ENCODE measurements at regions not wholly inside any gene's neighbourhood (a gene's known extent, or its start where the extent isn't known, plus 50 kb on each side); places are given as distances from the start of the nearest gene placed in this dataset.

DNA sequence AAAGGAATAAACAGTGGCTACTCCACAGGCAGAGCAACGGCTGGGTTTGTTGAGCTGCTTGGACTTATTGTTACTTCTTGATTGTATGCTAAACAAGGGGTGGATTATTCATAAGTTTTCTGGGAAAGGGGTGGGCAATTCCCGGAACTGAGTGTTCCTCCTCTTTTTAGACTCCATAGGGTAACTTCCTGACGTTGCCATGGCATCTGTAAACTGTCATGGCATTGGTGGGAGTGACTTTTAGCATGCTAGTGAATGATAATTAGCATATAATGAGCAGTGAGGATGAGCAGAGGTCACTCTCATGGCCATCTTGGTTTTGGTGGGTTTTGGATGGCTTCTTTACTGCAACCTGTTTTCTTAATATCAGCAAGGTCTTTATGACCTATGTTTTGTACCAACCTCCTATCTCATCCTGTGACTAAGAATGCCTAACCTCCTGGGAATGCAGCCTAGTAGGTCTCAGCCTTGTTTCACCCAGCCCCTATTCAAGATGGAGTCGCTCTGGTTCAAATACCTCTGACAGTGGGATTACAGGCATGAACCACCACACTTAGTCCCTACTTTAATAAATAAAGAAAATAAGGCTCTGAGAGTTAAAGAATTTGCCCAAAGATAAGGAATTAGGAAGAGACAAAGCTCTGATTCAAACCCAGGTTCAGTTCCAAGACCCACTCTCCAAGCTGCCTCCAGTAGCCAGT lies 65.6 kb upstream of the CLMP start:
- H4K20me1 ChIP-seq (ENCODE audit: insufficient read depth): no peaks in the 10 kb centered on the region
- no peaks in the 10 kb centered on the region for H3K9me2 ChIP-seq (ENCODE audit: insufficient read depth, low read length)
- no peak overlapping the region for H2AFZ ChIP-seq (ENCODE audit: low read depth, low read length)
- no peaks in the 10 kb centered on the region for H3F3A ChIP-seq (ENCODE audit: insufficient read depth, low read length, poor library complexity, severe bottlenecking)
- H3K4me2 ChIP-seq (ENCODE audit: low read length): no peak overlapping the region
- no peaks in the 10 kb centered on the region for H3K27me3 ChIP-seq (ENCODE audit: insufficient read depth, low read depth, low read length)
- no peak for TF ChIP-seq MXI1 (conservative IDR thresholded peaks at IDR 0.05; ENCODE audit: poor library complexity, severe bottlenecking)
- TF ChIP-seq POLR2AphosphoS5 (IDR thresholded peaks at IDR 0.05): no peak
- TF ChIP-seq EP300 (conservative IDR thresholded peaks at IDR 0.05; ENCODE audit: poor library complexity, severe bottlenecking): no peak
- no peak for TF ChIP-seq TAF1 (IDR thresholded peaks at IDR 0.05; ENCODE audit: low read depth)
- no peak for TF ChIP-seq RAD21 (conservative IDR thresholded peaks at IDR 0.05)
- no peak for TF ChIP-seq SMC3 (conservative IDR thresholded peaks at IDR 0.05; ENCODE audit: poor library complexity)
- TF ChIP-seq, protein P1, sequence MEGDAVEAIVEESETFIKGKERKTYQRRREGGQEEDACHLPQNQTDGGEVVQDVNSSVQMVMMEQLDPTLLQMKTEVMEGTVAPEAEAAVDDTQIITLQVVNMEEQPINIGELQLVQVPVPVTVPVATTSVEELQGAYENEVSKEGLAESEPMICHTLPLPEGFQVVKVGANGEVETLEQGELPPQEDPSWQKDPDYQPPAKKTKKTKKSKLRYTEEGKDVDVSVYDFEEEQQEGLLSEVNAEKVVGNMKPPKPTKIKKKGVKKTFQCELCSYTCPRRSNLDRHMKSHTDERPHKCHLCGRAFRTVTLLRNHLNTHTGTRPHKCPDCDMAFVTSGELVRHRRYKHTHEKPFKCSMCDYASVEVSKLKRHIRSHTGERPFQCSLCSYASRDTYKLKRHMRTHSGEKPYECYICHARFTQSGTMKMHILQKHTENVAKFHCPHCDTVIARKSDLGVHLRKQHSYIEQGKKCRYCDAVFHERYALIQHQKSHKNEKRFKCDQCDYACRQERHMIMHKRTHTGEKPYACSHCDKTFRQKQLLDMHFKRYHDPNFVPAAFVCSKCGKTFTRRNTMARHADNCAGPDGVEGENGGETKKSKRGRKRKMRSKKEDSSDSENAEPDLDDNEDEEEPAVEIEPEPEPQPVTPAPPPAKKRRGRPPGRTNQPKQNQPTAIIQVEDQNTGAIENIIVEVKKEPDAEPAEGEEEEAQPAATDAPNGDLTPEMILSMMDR (IDR thresholded peaks at IDR 0.05; ENCODE audit: poor library complexity, severe bottlenecking): no peak
- no peak for TF ChIP-seq EZH2 (IDR thresholded peaks at IDR 0.05; ENCODE audit: borderline replicate concordance, insufficient read depth, low read length, poor library complexity, severe bottlenecking)
- TF ChIP-seq, protein P2, sequence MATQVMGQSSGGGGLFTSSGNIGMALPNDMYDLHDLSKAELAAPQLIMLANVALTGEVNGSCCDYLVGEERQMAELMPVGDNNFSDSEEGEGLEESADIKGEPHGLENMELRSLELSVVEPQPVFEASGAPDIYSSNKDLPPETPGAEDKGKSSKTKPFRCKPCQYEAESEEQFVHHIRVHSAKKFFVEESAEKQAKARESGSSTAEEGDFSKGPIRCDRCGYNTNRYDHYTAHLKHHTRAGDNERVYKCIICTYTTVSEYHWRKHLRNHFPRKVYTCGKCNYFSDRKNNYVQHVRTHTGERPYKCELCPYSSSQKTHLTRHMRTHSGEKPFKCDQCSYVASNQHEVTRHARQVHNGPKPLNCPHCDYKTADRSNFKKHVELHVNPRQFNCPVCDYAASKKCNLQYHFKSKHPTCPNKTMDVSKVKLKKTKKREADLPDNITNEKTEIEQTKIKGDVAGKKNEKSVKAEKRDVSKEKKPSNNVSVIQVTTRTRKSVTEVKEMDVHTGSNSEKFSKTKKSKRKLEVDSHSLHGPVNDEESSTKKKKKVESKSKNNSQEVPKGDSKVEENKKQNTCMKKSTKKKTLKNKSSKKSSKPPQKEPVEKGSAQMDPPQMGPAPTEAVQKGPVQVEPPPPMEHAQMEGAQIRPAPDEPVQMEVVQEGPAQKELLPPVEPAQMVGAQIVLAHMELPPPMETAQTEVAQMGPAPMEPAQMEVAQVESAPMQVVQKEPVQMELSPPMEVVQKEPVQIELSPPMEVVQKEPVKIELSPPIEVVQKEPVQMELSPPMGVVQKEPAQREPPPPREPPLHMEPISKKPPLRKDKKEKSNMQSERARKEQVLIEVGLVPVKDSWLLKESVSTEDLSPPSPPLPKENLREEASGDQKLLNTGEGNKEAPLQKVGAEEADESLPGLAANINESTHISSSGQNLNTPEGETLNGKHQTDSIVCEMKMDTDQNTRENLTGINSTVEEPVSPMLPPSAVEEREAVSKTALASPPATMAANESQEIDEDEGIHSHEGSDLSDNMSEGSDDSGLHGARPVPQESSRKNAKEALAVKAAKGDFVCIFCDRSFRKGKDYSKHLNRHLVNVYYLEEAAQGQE (IDR thresholded peaks at IDR 0.05; ENCODE audit: borderline replicate concordance): no peak
- no peaks in the 10 kb centered on the region for H3K79me2 ChIP-seq (replicated peaks; ENCODE audit: insufficient read depth, low read length)
- H3K4me3 ChIP-seq (ENCODE audit: low read length): no peak overlapping the region
- no peaks in the 10 kb centered on the region for H3K9me3 ChIP-seq (ENCODE audit: low read length)
- H3K36me3 ChIP-seq (ENCODE audit: insufficient read depth, low read length): no peaks in the 10 kb centered on the region
- no peak overlapping the region for H3K9ac ChIP-seq (ENCODE audit: low read length)
- H3K27ac ChIP-seq (ENCODE audit: low read length): no peak overlapping the region

DNA sequence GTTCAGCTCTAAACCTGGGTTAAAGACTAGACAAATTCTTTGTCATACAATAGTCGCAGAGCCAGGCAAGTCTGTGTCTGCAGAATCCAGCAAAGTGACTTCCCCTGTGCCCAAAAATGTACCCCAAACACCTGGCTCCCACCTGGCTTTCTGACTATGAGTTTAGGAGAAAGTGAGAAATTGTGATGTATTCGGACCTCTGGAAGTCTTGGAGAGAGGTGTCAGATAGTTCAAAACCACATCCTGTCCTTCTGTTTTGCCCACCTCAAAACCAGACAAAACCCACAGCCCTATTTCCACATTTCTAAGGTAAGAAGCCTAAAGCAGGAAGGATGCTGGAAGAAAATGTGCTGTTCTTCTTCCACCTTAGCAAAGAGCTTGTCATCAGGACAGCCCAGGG lies 63.8 kb upstream of the CLMP start:
- no peaks in the 10 kb centered on the region for H3K9me3 ChIP-seq (ENCODE audit: low read length)
- no peak overlapping the region for H2AFZ ChIP-seq (ENCODE audit: low read depth, low read length)

More for the DNA sequence above, 63.8 kb upstream of the CLMP start:
- H4K20me1 ChIP-seq (ENCODE audit: insufficient read depth): no peaks in the 10 kb centered on the region
- H3K9ac ChIP-seq (ENCODE audit: low read length): no peak overlapping the region
- H3K27ac ChIP-seq (ENCODE audit: low read length): no peak overlapping the region
- no peaks in the 10 kb centered on the region for H3F3A ChIP-seq (ENCODE audit: insufficient read depth, low read length, poor library complexity, severe bottlenecking)
- no peaks in the 10 kb centered on the region for H3K79me2 ChIP-seq (replicated peaks; ENCODE audit: insufficient read depth, low read length)
- no peaks in the 10 kb centered on the region for H3K9me2 ChIP-seq (ENCODE audit: insufficient read depth, low read length)
- H3K36me3 ChIP-seq (ENCODE audit: insufficient read depth, low read length): no peaks in the 10 kb centered on the region
- H3K4me2 ChIP-seq (ENCODE audit: low read length): no peak overlapping the region
- TF ChIP-seq POLR2AphosphoS5 (IDR thresholded peaks at IDR 0.05): no peak
- no peak for TF ChIP-seq EZH2 (IDR thresholded peaks at IDR 0.05; ENCODE audit: borderline replicate concordance, insufficient read depth, low read length, poor library complexity, severe bottlenecking)
- TF ChIP-seq SMC3 (conservative IDR thresholded peaks at IDR 0.05; ENCODE audit: poor library complexity): no peak
- TF ChIP-seq EP300 (conservative IDR thresholded peaks at IDR 0.05; ENCODE audit: poor library complexity, severe bottlenecking): no peak
- TF ChIP-seq, protein P2 (IDR thresholded peaks at IDR 0.05; ENCODE audit: borderline replicate concordance): no peak
- no peak for TF ChIP-seq RAD21 (conservative IDR thresholded peaks at IDR 0.05)
- no peak for TF ChIP-seq TAF1 (IDR thresholded peaks at IDR 0.05; ENCODE audit: low read depth)
- no peak for TF ChIP-seq MXI1 (conservative IDR thresholded peaks at IDR 0.05; ENCODE audit: poor library complexity, severe bottlenecking)
- TF ChIP-seq, protein P1 (IDR thresholded peaks at IDR 0.05; ENCODE audit: poor library complexity, severe bottlenecking): no peak
- H3K4me3 ChIP-seq (ENCODE audit: low read length): no peak overlapping the region
- no peaks in the 10 kb centered on the region for H3K27me3 ChIP-seq (ENCODE audit: insufficient read depth, low read depth, low read length)
